CD14-positive monocyte (primary cell): ENCODE measurements at regions not wholly inside any gene's neighbourhood (a gene's known extent, or its start where the extent isn't known, plus 50 kb on each side); places are given as distances from the start of the nearest gene placed in this dataset.

ENCODE experiments used
- DNase-seq, 3 donors: peaks; one replicate each; pipeline ENCODE4 v3.0.0-alpha.2; 2011 to 2022
- H2AFZ ChIP-seq: 2 replicates; pipeline ENCODE4 v1.6.0; 2012; ENCODE audit warnings: mild to moderate bottlenecking, low read depth, low read length, inconsistent platforms; ENCODE audit not compliant: insufficient read depth, poor library complexity, severe bottlenecking
- H3K27ac ChIP-seq, 2 donors: 1 replicate in 1 of 2; 2 replicates in 1 of 2; pipeline ENCODE4 v1.5.1; 2012 to 2013; ENCODE audit warnings: low read length in 2 of 2, control low read depth in 1 of 2, inconsistent platforms in 1 of 2, low read depth in 1 of 2, mild to moderate bottlenecking in 1 of 2
- H3K27me3 ChIP-seq, 2 donors: one replicate each; pipeline versions ENCODE4 v1.6.0 to v1.6.1; 2011 to 2013; ENCODE audit warnings: low read length in 2 of 2; ENCODE audit not compliant: control insufficient read depth in 2 of 2, insufficient read depth in 2 of 2
- H3K36me3 ChIP-seq, 2 donors: replicated peaks in 1 of 2; 1 replicate in 1 of 2; 2 replicates in 1 of 2; pipeline versions ENCODE4 v1.5.1 to v1.6.1; 2012 to 2013; ENCODE audit warnings: low read length in 2 of 2, control low read depth in 1 of 2, inconsistent platforms in 1 of 2, mild to moderate bottlenecking in 1 of 2; ENCODE audit not compliant: insufficient read depth in 2 of 2, control insufficient read depth in 1 of 2
- H3K4me1 ChIP-seq, 2 donors: 1 replicate in 1 of 2; 2 replicates in 1 of 2; pipeline versions ENCODE4 v1.5.1 to v1.6.1; 2012 to 2013; ENCODE audit warnings: low read length in 2 of 2, control low read depth in 1 of 2, inconsistent platforms in 1 of 2, mild to moderate bottlenecking in 1 of 2, moderate library complexity in 1 of 2; ENCODE audit not compliant: insufficient read depth in 2 of 2, control insufficient read depth in 1 of 2
- H3K4me2 ChIP-seq: replicated peaks from 2 replicates; pipeline ENCODE3; 2012; ENCODE audit warnings: low read length, moderate library complexity, mild to moderate bottlenecking; ENCODE audit not compliant: poor library complexity, severe bottlenecking; ENCODE audit errors: extremely low read depth
- H3K4me3 ChIP-seq, 3 experiments: fragments of 200-600 bp in 1 of 3; sonication (generic) in 1 of 3; replicated peaks in 1 of 3; 1 replicate in 2 of 3; 2 replicates in 1 of 3; pipeline ENCODE4 v1.5.1; 2011 to 2013; ENCODE audit warnings: low read length in 3 of 3, mild to moderate bottlenecking in 3 of 3, control low read depth in 2 of 3, low read depth in 2 of 3, inconsistent platforms in 1 of 3, moderate library complexity in 1 of 3
- H3K79me2 ChIP-seq: 2 replicates; pipeline ENCODE4 v1.6.0; 2012; ENCODE audit warnings: mild to moderate bottlenecking, control low read depth, inconsistent platforms, low read length, moderate library complexity; ENCODE audit not compliant: insufficient read depth
- H3K9ac ChIP-seq: 2 replicates; pipeline ENCODE4 v1.6.0; 2017; ENCODE audit warnings: low read length, mild to moderate bottlenecking; ENCODE audit not compliant: insufficient read depth, poor library complexity, severe bottlenecking
- H3K9me3 ChIP-seq, 2 donors: replicated peaks in 1 of 2; 1 replicate in 1 of 2; 2 replicates in 1 of 2; pipeline versions ENCODE4 v1.5.1 to v1.6.1; 2012 to 2013; ENCODE audit warnings: low read length in 2 of 2, control low read depth in 1 of 2; ENCODE audit not compliant: control insufficient read depth in 1 of 2, insufficient read depth in 1 of 2
- H4K20me1 ChIP-seq: 2 replicates; pipeline ENCODE4 v1.6.0; 2012; ENCODE audit warnings: mild to moderate bottlenecking, low read length, control low read depth, moderate library complexity; ENCODE audit not compliant: insufficient read depth
- H3K27ac Mint-ChIP-seq, 7 donors: one replicate each; pipeline ENCODE4 v1.8.0; 2020; ENCODE audit warnings: mild to moderate bottlenecking in 7 of 7, mixed read lengths in 7 of 7, moderate library complexity in 6 of 7, inconsistent platforms in 2 of 7
- H3K27me3 Mint-ChIP-seq, 3 donors: one replicate each; pipeline ENCODE4 v1.8.0; 2021 to 2022; ENCODE audit warnings: low read depth in 3 of 3, mild to moderate bottlenecking in 3 of 3, mixed read lengths in 3 of 3, moderate library complexity in 3 of 3, inconsistent platforms in 1 of 3
- H3K36me3 Mint-ChIP-seq, 2 donors: one replicate each; pipeline ENCODE4 v1.8.0; 2020; ENCODE audit warnings: mixed read lengths in 2 of 2, inconsistent platforms in 1 of 2, mild to moderate bottlenecking in 1 of 2
- H3K4me1 Mint-ChIP-seq: one replicate; pipeline ENCODE4 v1.8.0; 2020; ENCODE audit warnings: mild to moderate bottlenecking, mixed read lengths
- H3K4me3 Mint-ChIP-seq, 2 donors: one replicate each; pipeline ENCODE4 v1.8.0; 2020; ENCODE audit warnings: mild to moderate bottlenecking in 2 of 2, mixed read lengths in 2 of 2, moderate library complexity in 1 of 2
- H3K9me3 Mint-ChIP-seq, 7 donors: one replicate each; pipeline ENCODE4 v1.8.0; 2020 to 2022; ENCODE audit warnings: mixed read lengths in 7 of 7, mild to moderate bottlenecking in 6 of 7, moderate library complexity in 6 of 7, inconsistent platforms in 2 of 7
- WGBS: methylation state at CpG from one replicate; pipeline ENCODE4 v1.1.5; 2013; ENCODE audit warnings: missing lambda C conversion rate; ENCODE audit not compliant: insufficient coverage; 5-methylcytosine and 5-hydroxymethylcytosine counted together
- intact Hi-C, 2 donors: fragments of 100-400 bp; cut with micrococcal nuclease; formaldehyde crosslinking; loops; one replicate each; pipeline versions ENCODE4 v1.15.0 to v1.15.1; 2023
- TF ChIP-seq, protein P1 (sequence below): fragments of 200-600 bp; IDR thresholded peaks from one replicate; pipeline ENCODE4 v1.8.0; 2022; ENCODE audit warnings: antibody characterized with exemption, mild to moderate bottlenecking

DNA sequence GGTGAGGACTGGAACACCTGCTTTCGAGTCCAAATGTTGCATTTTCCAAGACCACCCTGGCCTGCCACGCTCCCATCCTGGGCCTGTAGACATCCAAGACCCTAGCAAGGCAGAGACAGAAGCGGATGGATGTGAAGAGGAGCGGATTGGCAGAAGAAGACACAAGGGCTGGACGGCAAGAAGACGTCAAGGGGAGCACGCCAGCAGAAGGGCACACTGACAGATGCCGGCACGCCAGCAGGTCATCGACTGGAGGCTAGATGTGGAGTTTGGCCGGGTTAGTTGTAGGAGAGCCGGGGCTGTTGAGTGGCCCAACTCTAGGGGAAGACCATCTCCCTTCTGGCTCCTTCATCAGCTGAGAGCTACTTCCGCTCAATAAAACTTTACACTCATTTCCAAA is 251.6 kb downstream of the ZWINT start:
- 88% methylated on average over 10 of the region's 13 CpGs for WGBS
- TF ChIP-seq, protein P1, sequence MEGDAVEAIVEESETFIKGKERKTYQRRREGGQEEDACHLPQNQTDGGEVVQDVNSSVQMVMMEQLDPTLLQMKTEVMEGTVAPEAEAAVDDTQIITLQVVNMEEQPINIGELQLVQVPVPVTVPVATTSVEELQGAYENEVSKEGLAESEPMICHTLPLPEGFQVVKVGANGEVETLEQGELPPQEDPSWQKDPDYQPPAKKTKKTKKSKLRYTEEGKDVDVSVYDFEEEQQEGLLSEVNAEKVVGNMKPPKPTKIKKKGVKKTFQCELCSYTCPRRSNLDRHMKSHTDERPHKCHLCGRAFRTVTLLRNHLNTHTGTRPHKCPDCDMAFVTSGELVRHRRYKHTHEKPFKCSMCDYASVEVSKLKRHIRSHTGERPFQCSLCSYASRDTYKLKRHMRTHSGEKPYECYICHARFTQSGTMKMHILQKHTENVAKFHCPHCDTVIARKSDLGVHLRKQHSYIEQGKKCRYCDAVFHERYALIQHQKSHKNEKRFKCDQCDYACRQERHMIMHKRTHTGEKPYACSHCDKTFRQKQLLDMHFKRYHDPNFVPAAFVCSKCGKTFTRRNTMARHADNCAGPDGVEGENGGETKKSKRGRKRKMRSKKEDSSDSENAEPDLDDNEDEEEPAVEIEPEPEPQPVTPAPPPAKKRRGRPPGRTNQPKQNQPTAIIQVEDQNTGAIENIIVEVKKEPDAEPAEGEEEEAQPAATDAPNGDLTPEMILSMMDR, result no peak
- Histone ChIP-seq H3K4me1 (no peaks in the 10 kb centered on the region), H2AFZ (no peak overlapping the region), H3K4me2 (no peak overlapping the region), H4K20me1 (no peaks in the 10 kb centered on the region), H3K4me3 (no peak overlapping the region), H3K36me3 (no peaks in the 10 kb centered on the region), H3K9ac (no peak overlapping the region), H3K9me3 (no peaks in the 10 kb centered on the region), H3K27me3 (no peaks in the 10 kb centered on the region), H3K79me2 (no peaks in the 10 kb centered on the region), H3K27ac (no peak overlapping the region)
- Mint-ChIP-seq H3K4me3 (no peak overlapping the region), H3K36me3 (no peaks in the 10 kb centered on the region), H3K9me3 (peaks cover 0 to 12% (median 0%) of the 10 kb centered on the region in 7 donors), H3K4me1 (no peaks in the 10 kb centered on the region), H3K27ac (peak overlapping the region in 1 of 7 donors; percentile 12), H3K27me3 (peaks cover 0 to 2% (median 0%) of the 10 kb centered on the region in 3 donors)
- DNase-seq, result no peak
- intact Hi-C loops, result no loop called here

DNA sequence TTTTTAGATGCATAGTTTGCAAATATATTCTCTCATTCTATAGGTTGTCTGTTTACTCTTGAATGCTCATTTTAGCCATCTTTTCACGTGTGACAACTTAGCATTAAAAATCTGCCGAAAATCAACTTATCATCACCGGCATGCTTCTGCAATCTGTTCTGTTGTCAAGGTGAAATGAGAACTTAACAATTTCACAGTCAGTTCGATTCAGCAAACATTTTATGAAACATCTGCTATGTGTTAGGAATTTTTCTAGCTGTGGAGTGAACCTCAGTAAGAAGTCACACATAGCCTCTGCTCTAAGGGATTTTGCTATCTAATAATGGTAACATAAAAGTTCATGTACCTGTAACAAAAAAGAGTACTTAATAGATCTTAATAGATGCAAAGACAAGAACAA is 256.1 kb downstream of the ZWINT start:
- Mint-ChIP-seq H3K27me3 (peaks cover 0 to 2% (median 0%) of the 10 kb centered on the region in 3 donors), H3K36me3 (no peaks in the 10 kb centered on the region), H3K4me3 (no peak overlapping the region), H3K9me3 (peaks cover 0 to 21% (median 0%) of the 10 kb centered on the region in 7 donors), H3K27ac (no peak overlapping the region), H3K4me1 (no peaks in the 10 kb centered on the region)
- peaks cover 3 to 6% of the 10 kb centered on the region in 2 donors for H3K9me3 ChIP-seq
- H3K9ac ChIP-seq, result no peak overlapping the region
- no peak overlapping the region for H3K4me2 ChIP-seq
- no peak overlapping the region for H3K27ac ChIP-seq
- no peak overlapping the region for H3K4me3 ChIP-seq
- H3K4me1 ChIP-seq, result no peaks in the 10 kb centered on the region
- H4K20me1 ChIP-seq, result no peaks in the 10 kb centered on the region
- no peak overlapping the region for H2AFZ ChIP-seq
- no peaks in the 10 kb centered on the region for H3K36me3 ChIP-seq
- intact Hi-C loops, result no loop called here
- no peak for DNase-seq
- no peaks in the 10 kb centered on the region for H3K27me3 ChIP-seq
- H3K79me2 ChIP-seq, result no peaks in the 10 kb centered on the region
- TF ChIP-seq, protein P1, result no peak
- no CpG with 5 or more reads among the region's 4 CpGs for WGBS
